COLO829 (cell line): ENCODE measurements at regions not wholly inside any gene's neighbourhood (a gene's known extent, or its start where the extent isn't known, plus 50 kb on each side); places are given as distances from the start of the nearest gene placed in this dataset.
"Not testable (repeated sequence)": the region's sequence is repeated elsewhere in the genome, so short reads cannot be mapped to it uniquely, and the experiment has no call there.

ENCODE experiments used
- DNase-seq: peaks from one replicate; pipeline ENCODE4 v3.0.0; 2012; ENCODE audit warnings: low spot score

GRCh38 chr18:38771620-38772019, 1206.0 kb upstream of the CELF4 start:
- not testable (repeated sequence) for DNase-seq

- no peak for DNase-seq
These were observed 1202.9 kb upstream of the CELF4 start for GRCh38 chr18:38768504-38768903.

- no peak for DNase-seq
These were observed 1193.9 kb upstream of the CELF4 start for GRCh38 chr18:38759457-38759856.

GRCh38 chr18:38756436-38756835, 1190.8 kb upstream of the CELF4 start:
- no peak for DNase-seq

- no peak for DNase-seq
These were observed 1186.8 kb upstream of the CELF4 start for GRCh38 chr18:38752430-38752829.

- no peak for DNase-seq
These were observed 1186.3 kb upstream of the CELF4 start for GRCh38 chr18:38751898-38752297.

GRCh38 chr18:38751211-38751610, 1185.6 kb upstream of the CELF4 start:
- DNase-seq: no peak

GRCh38 chr18:38750751-38751150, 1185.2 kb upstream of the CELF4 start:
- no peak for DNase-seq

GRCh38 chr18:38747153-38747552, 1181.6 kb upstream of the CELF4 start:
- no peak for DNase-seq

- not testable (repeated sequence) for DNase-seq
These were observed 1154.6 kb upstream of the CELF4 start for GRCh38 chr18:38720181-38720580.

- peak; percentile 25 for DNase-seq
These were observed 1152.8 kb upstream of the CELF4 start for GRCh38 chr18:38718365-38718901.

- no peak for DNase-seq
These were observed 1143.5 kb upstream of the CELF4 start for GRCh38 chr18:38709122-38709521.

GRCh38 chr18:38706373-38706772, 1140.8 kb upstream of the CELF4 start:
- DNase-seq: no peak

GRCh38 chr18:38698088-38698487, 1132.5 kb upstream of the CELF4 start:
- DNase-seq: no peak

- DNase-seq: no peak
These were observed 1130.1 kb upstream of the CELF4 start for GRCh38 chr18:38695559-38696280.

GRCh38 chr18:38693104-38693503, 1127.5 kb upstream of the CELF4 start:
- DNase-seq: no peak

- DNase-seq: no peak
These were observed 1125.0 kb upstream of the CELF4 start for GRCh38 chr18:38690626-38691025.

GRCh38 chr18:38688416-38688815, 1122.8 kb upstream of the CELF4 start:
- DNase-seq: no peak

- DNase-seq: no peak
These were observed 1104.9 kb upstream of the CELF4 start for GRCh38 chr18:38670486-38670885.

GRCh38 chr18:38664929-38665328, 1099.3 kb upstream of the CELF4 start:
- DNase-seq: no peak

- no peak for DNase-seq
These were observed 1098.1 kb upstream of the CELF4 start for GRCh38 chr18:38663682-38664081.

- DNase-seq: no peak
These were observed 1097.7 kb upstream of the CELF4 start for GRCh38 chr18:38663270-38663669.

GRCh38 chr18:38654946-38655345, 1089.3 kb upstream of the CELF4 start:
- DNase-seq: no peak

- DNase-seq: no peak
These were observed 1086.1 kb upstream of the CELF4 start for GRCh38 chr18:38651736-38652135.
